NCI-H2081 treated with DMSO at 0.1 percent for 48 hours (cell line): ENCODE measurements at regions not wholly inside any gene's neighbourhood (a gene's known extent, or its start where the extent isn't known, plus 50 kb on each side); places are given as distances from the start of the nearest gene placed in this dataset.

Experiments used
- DNase-seq: peaks from one replicate; lab custom pipeline; 2025; lab: John Stamatoyannopoulos, UW

DNA sequence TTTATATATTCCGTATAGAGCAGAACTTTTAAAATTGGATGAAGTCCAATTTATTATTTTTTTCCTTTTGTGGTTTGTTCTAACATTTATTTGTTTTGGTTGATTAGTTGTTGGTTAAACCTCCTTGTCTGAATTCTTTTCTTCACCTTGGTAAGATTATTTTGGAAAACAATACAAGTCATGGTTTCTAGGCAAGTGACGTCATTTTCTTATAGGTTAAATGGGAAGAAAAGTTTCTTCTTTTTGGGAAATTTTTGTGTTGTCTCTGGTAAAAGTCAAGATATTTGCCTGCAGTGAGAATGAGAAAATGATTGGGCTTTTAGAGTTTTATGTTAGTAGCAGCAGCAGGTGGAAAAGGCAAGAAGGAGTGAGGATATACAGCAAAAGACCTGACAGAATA is 197.9 kb downstream of the OTOR start:
- no peak for DNase-seq

DNA sequence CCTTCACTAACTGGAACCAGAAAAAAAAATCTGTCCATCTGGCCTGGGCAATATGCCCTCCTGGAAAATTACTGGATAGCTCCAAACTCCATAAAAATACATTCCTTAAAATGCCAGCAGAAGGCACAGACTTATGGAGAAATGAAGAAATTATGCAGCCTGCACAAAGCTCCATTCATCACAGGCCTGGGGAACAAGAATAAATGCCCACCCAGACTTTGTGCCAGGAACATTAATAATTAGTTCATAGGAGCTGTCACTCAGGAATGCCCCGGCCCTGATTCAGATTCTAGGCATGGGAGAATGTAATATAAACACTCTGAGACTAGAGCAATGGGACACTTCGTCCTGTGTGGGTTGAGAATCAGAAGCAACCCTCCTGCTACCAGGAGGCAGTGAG is 199.3 kb downstream of the OTOR start:
- DNase-seq: no peak

- DNase-seq: no peak
Observed at GRCh38 chr20:16951876-16952275, 203.7 kb downstream of the OTOR start.

GRCh38 chr20:16952965-16953364 is 204.8 kb downstream of the OTOR start:
- no peak for DNase-seq

- no peak for DNase-seq
Observed at GRCh38 chr20:16953858-16954257, 205.7 kb downstream of the OTOR start.

DNA sequence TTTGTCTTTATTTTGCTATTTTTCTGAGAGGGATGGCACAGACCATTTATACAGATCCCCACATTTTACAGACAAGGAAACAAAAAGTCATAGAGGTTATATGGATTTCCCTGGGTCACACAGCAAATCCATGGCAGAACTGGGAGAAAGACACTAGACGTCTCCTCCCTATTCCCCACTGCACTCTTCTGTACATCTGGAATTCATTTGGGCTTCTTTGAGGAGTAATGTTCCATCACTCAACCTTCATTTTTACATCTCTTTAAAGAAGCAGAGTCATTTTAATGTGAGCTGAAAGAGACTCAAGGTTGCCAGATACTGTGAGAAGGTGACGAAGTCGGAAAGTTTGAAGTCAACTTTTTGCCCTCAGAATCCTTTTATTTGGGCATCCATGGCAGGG is 207.3 kb downstream of the OTOR start:
- DNase-seq: no peak

DNA sequence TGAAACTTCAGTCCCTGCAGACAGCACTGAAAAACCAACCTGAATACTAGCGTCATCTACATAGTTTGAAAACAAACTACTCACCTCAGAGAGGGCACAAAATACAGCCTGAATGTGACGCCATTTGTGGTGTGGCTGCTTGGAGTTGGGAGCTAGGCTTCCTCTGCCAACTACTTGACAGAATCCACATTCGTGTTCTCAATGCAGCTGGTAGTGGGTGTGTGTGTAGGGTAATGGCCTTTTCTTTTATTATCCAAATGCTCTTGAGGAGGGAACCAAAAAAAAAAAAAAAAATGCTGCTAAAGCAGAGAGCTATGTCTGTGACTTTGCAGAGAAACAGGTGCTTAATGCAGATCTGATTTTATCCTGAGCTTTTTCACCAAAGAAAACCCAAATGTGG is 207.8 kb downstream of the OTOR start:
- DNase-seq: no peak

DNA sequence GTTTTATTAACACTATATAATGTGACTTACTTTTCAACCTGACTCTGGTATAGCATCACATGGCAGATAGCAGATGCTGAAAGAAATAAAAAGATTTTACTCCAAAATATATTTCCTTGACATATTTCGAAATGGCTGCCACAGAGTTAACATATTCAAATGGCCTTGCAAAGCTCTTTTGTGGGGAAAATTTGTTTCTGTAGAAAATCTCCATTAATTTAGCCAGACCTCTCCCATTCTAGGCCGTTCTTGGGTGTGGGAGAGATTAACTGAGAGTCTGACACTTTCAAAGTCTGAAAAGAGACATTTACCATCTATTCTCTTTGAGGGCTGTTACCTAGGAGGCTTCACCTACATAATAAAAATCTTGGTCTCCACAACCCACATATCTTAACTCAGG is 217.2 kb downstream of the OTOR start:
- no peak for DNase-seq

DNA sequence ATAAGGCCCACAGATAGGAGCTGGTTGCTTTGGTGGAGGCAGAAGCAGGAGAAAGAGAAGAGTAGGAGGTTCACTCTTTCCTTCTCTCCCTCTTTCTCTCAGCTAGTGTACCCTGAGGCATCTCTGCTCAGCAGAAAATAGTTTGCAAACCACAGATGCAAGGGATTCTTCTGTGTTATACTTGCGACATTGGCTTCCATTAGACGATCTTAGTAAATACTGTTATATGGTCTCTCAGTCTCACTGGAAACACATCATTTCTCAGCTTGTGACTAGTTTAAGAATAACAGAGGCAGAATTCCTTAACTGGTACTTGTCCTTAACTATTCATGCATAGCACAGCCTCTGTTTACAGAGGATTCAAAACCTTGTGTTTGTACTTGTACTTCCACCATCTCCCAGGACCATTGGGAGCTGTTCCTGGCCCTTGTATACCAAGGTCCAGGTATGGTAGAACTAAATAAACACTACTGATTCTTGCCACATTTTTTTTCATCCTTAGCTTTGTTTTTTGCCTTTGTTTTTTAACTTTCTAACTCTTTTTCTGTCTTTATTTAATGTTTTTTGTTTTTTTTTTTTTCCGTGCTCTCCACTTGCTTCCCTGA is 218.2 kb downstream of the OTOR start:
- DNase-seq: no peak

- DNase-seq: no peak
Observed at GRCh38 chr20:16968099-16968498, 219.9 kb downstream of the OTOR start.

DNA sequence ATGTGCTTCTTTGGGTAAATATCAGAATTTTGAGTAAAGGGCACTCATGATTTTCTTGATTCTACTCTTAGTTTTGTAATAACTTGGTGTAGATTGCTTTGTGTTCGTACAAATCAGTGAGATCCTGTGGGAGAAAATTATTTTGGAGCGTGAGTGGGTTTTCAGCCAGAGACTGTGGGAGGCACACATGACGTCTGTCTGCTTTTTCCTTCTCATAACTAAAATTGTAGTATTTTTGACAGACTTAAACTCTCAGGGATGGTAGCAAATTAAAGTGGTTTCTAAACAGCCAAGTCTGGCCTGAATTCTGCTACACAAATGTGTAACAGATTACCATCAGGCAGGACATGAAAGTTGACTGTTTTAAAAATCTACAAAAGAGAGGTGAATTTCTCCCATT is 222.6 kb downstream of the OTOR start:
- DNase-seq: no peak

GRCh38 chr20:16974080-16974854 is 226.1 kb downstream of the OTOR start:
- no peak for DNase-seq

GRCh38 chr20:16974855-16975162 is 226.7 kb downstream of the OTOR start:
- no peak for DNase-seq

DNA sequence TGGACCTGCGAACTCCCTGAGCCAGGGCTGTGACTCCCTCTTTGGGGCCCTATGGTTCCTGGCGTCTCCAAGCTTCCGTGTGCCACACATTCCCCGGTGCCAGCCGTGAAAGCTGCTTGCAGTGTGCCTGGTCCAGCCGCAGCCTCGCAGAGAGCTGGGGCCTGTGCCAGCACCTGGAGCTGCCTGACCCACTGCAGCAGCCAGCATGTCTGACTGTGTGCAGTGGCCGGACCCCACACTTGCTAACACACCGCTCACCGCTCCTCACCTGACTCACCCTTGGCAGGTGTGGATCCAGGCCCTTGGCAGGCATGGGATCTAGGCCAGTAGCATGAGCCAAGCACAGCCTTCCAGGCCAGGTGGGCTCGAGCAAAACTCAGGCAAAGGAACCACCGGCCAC is 227.5 kb downstream of the OTOR start:
- DNase-seq: no peak

- DNase-seq: no peak
Observed at GRCh38 chr20:16978497-16978896, 230.3 kb downstream of the OTOR start.

GRCh38 chr20:16982091-16982726 is 234.1 kb downstream of the OTOR start:
- no peak for DNase-seq

- DNase-seq: no peak
Observed at GRCh38 chr20:16984481-16984880, 236.3 kb downstream of the OTOR start.

GRCh38 chr20:17003170-17003870 is 223.5 kb upstream of the PCSK2 start:
- no peak for DNase-seq

DNA sequence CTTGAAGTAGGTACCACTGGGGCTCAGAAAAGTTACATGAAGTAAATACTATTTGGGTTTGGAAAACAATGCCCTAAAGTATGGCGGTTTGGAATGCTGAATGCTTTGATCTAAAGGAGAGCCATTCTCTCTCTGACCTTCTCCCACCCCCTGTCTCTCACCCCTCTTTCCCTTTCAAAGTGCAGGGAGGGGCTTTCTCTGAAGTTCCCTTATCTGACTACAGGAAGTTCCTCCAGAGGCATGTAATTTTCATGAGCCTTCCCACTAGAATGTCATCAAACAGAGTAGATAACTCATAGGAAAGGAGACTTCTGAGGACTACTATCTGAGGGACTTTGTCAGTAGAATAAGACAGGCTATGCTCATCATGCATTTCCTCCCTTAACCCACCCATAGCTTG is 216.7 kb upstream of the PCSK2 start:
- no peak for DNase-seq

DNA sequence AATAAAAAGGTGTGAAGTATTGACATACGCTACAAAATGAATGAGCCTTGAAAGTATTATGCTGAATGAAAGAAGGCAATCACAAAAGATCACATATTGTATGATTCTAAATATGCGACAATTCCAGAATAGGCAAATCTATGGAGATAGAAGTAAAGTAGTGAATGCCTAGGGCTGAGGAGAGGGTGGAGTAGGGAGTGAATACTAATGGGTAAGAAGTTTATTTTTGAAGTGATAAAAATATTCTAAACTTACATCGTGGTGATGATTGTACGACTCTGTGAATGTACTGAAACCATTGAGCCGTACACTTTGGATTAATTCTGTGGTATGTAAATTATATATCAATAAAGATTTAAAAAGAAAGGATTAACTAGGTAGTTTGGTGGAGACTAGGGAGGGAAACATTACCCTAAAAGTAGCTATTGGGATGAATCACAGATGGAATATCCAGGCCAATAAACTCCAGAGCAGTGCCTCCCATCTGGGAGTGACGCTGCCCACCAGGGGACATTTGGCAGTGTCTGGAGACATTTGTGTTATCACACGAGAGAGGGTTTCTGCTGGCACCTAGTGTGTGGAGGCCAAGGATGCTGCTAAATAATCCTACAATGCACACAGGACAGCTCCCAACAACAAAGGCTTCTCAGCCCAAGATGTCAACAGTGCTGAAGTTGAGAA is 214.2 kb upstream of the PCSK2 start:
- DNase-seq: no peak

- DNase-seq: no peak
Observed at GRCh38 chr20:17014217-17014616, 212.6 kb upstream of the PCSK2 start.

DNA sequence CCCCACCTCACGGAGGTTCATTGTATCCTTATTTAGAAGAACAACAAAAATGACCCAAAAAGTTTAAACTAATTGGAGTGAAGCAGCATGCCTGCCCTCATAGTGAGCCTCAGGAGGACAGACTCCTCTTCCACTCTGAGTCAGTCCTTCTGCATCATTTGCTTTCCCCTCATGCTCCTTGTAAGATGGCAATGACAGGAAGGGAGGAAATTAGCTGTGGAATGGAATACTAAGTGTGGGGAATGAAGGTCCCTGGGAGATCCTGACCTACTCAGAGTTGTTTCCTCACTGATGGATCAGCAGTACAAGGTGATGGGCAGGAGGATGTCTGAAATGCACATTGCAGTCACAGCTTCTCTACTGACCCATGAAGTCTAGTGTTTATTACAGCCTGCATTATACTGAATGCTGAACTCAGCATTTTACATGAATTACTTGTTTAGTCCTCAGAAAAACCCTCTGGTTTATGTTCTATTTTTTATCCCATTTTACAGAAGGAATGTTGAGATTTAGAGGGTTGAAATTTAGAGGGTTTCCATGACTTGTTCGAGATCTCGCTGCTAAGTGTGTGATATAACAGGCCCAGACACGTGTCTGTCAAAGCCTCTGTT is 212.0 kb upstream of the PCSK2 start:
- no peak for DNase-seq
